DLD1 (cell line): ENCODE measurements at regions not wholly inside any gene's neighbourhood (a gene's known extent, or its start where the extent isn't known, plus 50 kb on each side); places are given as distances from the start of the nearest gene placed in this dataset.

Source experiments
- in situ Hi-C: cut with HindIII; loops from 2 replicates; pipeline ENCODE4 v1.10.0; 2017; ENCODE audit warnings: low sequenced_read_pairs

GRCh38 chr18:34590503-34590902 lies 119.6 kb upstream of the DTNA start:
- in situ Hi-C loops, result no loop called here

GRCh38 chr18:34591920-34592444 lies 118.1 kb upstream of the DTNA start:
- in situ Hi-C loops, result no loop called here

GRCh38 chr18:34592481-34592880 lies 117.6 kb upstream of the DTNA start:
- in situ Hi-C loops, result no loop called here

DNA sequence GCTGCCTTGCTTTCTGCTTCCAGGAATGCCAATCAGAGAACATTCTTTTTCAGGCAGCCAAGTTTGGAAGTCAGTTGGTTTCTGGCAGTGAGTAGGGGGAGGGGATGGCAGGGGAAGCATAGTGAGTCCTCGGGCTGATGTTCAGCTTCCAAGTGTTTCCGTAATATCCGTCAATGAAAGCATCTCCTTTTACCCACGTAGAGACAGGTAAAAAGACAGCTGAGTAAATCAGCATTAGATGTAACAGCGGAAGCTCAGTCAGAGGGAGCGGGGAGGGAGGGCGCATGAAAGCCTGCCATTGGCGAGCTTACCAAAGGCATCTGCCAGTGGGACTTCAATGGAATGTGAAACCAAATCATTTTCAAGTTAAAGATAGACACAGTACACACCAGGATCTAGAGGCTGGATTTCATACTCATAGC lies 117.1 kb upstream of the DTNA start:
- in situ Hi-C loops, result no loop called here

- in situ Hi-C loops, result no loop called here
Observed at GRCh38 chr18:34594266-34594665, 115.8 kb upstream of the DTNA start.

DNA sequence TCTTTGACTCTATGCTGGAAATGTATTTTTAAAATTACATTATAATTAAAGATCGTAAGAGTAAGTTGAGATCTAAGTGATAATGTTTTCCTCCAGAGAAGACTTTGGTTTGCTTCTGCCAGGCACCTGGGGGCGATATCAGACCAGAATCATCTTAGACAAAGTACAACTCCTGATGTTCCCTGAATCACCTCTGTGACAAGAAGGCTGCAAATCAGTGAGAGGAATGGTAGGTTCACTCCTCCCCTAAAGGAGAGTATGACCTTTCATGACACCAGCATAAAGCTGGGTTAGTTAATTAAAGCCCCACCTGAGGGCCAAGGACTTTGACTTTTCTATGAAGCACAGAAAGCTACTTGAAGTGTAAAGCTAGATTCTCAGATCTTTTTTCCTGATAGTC lies 114.4 kb upstream of the DTNA start:
- in situ Hi-C loops, result no loop called here

DNA sequence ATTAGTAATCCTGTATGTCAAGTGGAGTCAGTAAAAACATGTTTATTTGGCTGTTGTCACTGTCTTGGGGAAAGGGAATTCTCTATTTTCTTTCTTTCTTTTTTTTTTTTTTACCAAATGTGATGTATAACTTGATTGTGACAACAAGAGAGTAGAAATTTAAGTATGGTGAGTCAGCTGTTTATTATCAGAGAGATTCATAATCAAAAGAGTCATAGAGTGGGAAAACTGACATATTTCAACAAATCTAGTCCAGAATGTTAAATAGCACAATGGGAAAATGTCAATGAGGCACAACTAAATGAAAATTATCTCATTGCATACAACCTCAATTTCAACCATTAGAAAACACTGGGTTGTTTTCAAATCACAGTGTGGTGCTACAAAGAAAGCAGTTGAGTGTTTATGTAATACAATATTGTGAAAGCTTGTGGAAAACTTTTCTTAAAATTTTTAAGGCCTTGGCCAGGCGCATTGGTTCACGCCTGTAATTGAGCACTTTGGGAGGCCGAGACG lies 111.9 kb upstream of the DTNA start:
- in situ Hi-C loops, result no loop called here

DNA sequence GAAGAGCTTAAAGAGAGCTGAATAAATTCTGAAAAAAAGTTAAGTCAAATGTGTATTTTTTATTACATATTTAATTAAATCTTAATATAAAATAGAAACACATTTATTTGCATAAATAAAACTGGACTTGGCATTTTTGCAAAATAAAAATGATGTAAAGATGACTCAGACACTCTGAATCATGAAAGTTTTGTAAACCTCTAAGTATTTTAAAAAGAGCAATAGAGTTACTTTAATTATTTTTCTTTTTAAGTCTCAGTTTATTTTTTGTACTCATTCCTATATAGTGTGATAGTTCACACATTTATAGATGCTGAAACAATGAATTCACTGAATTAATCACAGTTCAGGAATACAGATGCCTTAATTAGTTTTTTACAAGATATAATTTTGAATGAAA lies 109.9 kb upstream of the DTNA start:
- in situ Hi-C loops, result no loop called here

DNA sequence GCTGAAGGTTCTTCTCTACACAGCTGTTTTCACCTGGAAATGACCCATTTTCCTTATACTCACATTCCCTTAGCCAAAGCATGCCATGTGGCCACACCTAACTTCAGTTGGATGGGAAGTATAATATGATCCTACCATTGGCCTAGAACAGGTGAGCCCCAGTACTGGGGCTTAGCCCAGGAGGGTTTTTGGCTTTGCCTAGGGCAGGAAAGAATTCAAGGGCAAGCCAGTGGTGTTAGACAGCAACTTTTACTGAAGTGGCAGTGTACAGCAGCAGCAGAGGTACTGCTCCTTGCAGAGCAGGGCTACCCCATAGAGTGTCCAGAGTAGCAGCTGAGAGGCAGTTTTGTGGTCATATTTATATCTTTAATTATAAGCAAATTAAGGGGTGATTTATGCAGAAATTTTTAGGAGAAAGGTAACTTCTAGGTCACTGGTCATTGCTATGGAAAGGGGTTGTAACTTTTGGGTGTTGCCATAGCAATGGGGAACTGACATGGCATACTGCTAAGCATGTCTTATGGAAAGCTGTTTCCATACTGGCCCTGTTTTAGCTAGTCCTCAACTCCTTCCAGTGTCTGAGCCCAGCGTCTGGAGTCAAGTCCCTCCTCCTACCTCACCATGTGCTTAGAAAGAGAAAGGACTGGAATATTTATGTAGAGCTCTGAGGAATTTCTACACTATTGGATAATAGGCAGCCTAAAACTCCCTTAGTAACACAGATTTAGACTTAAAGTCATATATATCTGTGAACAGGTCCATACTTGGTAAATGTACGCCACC lies 109.0 kb upstream of the DTNA start:
- in situ Hi-C loops, result no loop called here

GRCh38 chr18:34604591-34604990 lies 105.5 kb upstream of the DTNA start:
- in situ Hi-C loops, result no loop called here

DNA sequence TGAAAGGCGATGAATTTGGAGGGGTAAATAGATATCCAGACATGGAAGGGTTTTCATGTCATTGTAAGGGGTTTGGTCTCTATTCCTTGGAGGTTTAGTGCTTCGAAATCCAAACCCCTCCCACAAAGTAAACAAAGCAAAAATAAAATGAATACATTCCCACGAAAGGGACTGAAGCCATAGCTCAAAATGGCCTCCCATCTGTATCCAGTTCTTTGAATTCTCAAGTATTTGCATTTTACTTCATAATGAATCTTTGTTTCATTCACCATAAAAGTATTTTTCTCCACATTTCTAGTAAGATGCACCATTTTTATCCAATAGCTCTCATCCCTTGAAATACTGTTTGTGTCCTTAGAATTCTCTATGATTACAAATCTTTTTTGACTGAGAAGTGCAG lies 103.2 kb upstream of the DTNA start:
- in situ Hi-C loops, result no loop called here

GRCh38 chr18:34608064-34608463 lies 102.0 kb upstream of the DTNA start:
- in situ Hi-C loops, result no loop called here

DNA sequence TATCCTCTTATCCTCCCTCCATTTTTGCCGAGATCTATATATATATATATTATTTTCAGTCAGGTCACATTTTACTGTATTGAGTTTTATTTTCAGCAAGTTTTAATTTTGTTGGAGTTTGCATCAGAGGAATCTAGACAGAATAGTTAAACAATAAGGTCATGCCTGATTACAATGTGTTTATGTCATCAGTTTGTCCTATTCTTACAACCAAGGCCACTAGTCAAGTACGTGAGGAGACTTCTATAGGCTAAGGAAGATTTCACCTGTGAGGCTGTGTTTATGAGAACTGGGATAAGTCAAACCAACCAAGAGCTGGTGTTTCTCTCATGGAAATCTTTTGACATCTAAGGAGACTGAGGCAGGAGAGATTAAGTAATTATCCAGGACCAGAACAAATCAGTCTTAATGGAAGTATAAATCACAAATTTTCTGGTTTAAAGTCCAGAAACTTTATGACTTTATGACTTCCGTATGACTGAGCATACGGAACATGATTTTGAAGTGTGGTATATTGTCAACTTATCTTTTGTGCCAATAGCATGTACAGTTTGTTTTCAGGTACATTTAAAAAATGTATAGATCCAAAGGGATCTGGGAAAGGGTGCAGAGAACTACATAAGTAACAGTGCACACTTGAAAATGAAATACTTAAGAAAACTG lies 100.0 kb upstream of the DTNA start:
- in situ Hi-C loops, result no loop called here

- in situ Hi-C loops, result no loop called here
Observed at GRCh38 chr18:34611904-34612303, 98.2 kb upstream of the DTNA start.

DNA sequence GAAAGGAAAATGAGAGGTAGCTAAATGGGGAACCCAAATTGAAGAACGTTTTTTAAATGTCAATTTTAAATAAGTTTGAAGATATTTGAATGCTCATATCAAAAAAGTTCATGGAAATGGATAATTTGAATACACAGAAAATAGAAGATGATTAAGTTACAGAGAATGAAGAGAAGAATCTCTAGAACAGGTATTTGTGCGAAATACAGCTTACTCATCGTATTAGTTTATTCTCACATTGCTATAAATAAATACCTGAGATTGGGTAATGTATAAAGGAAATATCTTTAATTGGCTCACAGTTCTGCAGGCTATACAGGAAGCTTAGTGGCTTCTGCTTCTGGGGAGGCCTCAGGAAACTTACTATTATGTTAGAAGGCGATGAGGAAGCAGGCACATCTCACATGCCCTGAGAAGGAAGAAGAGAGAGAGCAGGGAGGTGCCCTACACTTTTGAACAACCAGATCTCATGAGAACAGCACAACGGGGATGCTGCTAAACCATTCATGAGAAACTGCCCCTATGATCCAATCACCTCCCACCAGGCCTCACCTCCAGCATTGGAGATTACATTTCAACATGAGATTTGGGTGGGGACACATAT lies 89.7 kb upstream of the DTNA start:
- in situ Hi-C loops, result no loop called here

DNA sequence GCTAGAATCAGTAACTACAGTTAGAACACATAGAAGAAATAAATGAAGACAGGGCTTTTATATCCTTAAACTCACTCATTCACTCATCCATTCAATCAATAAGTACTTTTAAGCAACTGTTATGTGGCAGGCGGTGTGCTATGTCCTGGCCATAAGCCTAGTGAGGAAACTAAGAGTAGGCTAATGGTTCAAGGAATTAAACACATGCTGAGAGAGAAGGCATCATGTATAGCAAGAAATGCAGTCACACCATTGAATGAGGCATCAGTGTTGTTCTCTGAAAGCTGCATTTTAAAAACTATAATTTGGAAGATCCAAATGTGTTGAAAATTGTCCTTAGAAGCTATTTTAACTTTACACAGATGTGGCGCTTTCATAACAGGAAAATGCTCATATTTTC lies 86.5 kb upstream of the DTNA start:
- in situ Hi-C loops, result no loop called here

DNA sequence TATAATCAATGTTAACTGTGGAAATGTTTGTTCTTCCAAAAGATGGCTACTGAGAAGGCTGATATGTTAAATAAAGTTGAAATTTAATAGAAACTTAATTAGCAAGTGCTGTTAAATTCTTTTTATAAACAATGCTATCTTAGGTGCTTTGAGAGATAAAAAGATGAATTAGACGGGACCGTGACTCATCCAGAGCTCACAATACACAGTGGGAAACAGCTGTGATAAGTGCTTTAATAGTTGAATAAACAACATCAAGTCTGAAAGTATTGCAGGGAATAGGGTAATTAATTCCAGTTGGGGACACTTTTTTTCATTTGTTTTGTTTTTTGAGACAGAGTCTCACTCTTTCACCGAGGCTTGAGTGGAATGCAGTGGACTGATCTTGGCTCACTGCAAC lies 85.5 kb upstream of the DTNA start:
- in situ Hi-C loops, result no loop called here

DNA sequence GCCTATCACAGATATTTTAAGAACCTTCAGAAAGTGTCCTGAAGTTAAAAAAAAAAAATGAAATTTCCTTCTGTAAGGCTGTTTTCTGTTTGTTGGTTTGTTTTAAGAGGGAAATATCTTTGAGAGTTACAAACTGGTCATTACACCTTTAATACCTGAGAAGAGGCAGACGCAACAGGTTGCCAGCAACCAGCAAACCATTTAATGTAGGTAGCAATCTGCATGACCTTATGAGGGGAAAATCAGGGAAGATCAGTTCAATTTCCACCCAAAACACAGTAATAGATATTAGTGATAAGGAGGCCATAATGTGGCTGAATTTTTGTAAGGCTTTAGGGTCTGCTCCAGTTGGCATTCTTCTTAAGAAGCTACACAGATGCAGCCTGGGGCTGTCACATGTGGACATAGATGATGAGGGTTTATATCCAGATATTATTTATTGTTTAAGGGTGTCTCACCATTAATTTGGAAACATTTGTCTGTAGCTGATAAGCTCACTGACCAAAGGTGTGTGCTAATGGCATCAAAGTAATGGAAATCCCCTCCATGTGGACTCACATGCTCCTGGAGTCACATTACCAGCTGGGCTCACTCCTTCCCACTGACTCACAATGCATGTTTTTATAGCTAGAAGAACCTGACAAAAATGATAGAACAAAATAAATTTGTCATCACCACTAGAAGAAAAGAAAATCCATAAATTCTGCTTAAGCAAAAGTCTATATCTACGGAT lies 83.5 kb upstream of the DTNA start:
- in situ Hi-C loops, result no loop called here

GRCh38 chr18:34627137-34627920 lies 82.8 kb upstream of the DTNA start:
- in situ Hi-C loops, result no loop called here
